Fibroblast of lung (primary cell): ENCODE measurements at regions not wholly inside any gene's neighbourhood (a gene's known extent, or its start where the extent isn't known, plus 50 kb on each side); places are given as distances from the start of the nearest gene placed in this dataset.
A peak's percentile ranks its signal among the peaks of the same experiment; 100 is the strongest.

Experiments
- DNase-seq, 2 donors: peaks; one replicate each; pipeline versions ENCODE4 v3.0.0 to v3.0.0-alpha.2; 2010; ENCODE audit warnings: low read depth in 2 of 2
- H2AFZ ChIP-seq: 2 replicates; pipeline ENCODE4 v1.5.1; 2012; ENCODE audit warnings: low read length, control low read depth, inconsistent platforms
- H3K27ac ChIP-seq: 2 replicates; pipeline ENCODE4 v1.5.1; 2011; ENCODE audit warnings: low read length, control low read depth; ENCODE audit not compliant: insufficient read depth
- H3K27me3 ChIP-seq: 2 replicates; pipeline ENCODE4 v1.5.1; 2011; ENCODE audit warnings: mild to moderate bottlenecking, low read length; ENCODE audit not compliant: control insufficient read depth, insufficient read depth
- H3K36me3 ChIP-seq: 2 replicates; pipeline ENCODE4 v1.5.1; 2011; ENCODE audit warnings: low read length; ENCODE audit not compliant: control insufficient read depth, insufficient read depth
- H3K4me1 ChIP-seq: 2 replicates; pipeline ENCODE4 v1.5.1; 2011; ENCODE audit warnings: low read length; ENCODE audit not compliant: control insufficient read depth, insufficient read depth; ENCODE audit errors: extremely low read depth
- H3K4me2 ChIP-seq: 2 replicates; pipeline ENCODE4 v1.5.1; 2011; ENCODE audit warnings: low read length, control low read depth; ENCODE audit not compliant: insufficient read depth; ENCODE audit errors: extremely low read depth
- H3K4me3 ChIP-seq, 4 experiments: fragments of 200-600 bp in 1 of 4; sonication (generic) in 1 of 4; replicated peaks in 1 of 4; 2 replicates each; pipeline ENCODE4 v1.5.1; 2011 to 2016; ENCODE audit warnings: low read length in 4 of 4, low read depth in 3 of 4, mild to moderate bottlenecking in 3 of 4, control low read depth in 2 of 4, inconsistent platforms in 1 of 4, mixed read lengths in 1 of 4; ENCODE audit not compliant: insufficient read depth in 1 of 4; ENCODE audit errors: control extremely low read depth in 1 of 4
- H3K79me2 ChIP-seq: 2 replicates; pipeline ENCODE4 v1.5.1; 2012; ENCODE audit warnings: mild to moderate bottlenecking, low read length, inconsistent platforms; ENCODE audit not compliant: control insufficient read depth, insufficient read depth
- H3K9ac ChIP-seq: 2 replicates; pipeline ENCODE4 v1.5.1; 2011; ENCODE audit warnings: mild to moderate bottlenecking, low read length, control low read depth; ENCODE audit not compliant: insufficient read depth
- H3K9me3 ChIP-seq: 2 replicates; pipeline ENCODE4 v1.5.1; 2012; ENCODE audit warnings: low read depth, low read length; ENCODE audit not compliant: control insufficient read depth, insufficient read depth
- H4K20me1 ChIP-seq: 2 replicates; pipeline ENCODE4 v1.5.1; 2011; ENCODE audit warnings: low read length; ENCODE audit not compliant: control insufficient read depth, insufficient read depth; ENCODE audit errors: extremely low read depth
- CTCF ChIP-seq, 2 donors: IDR thresholded peaks in 1 of 2; conservative IDR thresholded peaks in 1 of 2; 1 replicate in 1 of 2; 2 replicates in 1 of 2; pipeline ENCODE4 v1.5.1; 2011 to 2012; ENCODE audit warnings: low read length in 2 of 2, control low read depth in 1 of 2, inconsistent platforms in 1 of 2, low read depth in 1 of 2, mild to moderate bottlenecking in 1 of 2
- EZH2 ChIP-seq: IDR thresholded peaks from 2 replicates; pipeline ENCODE4 v1.5.1; 2012; ENCODE audit warnings: low read length, control low read depth, mild to moderate bottlenecking; ENCODE audit errors: missing control alignments

DNA sequence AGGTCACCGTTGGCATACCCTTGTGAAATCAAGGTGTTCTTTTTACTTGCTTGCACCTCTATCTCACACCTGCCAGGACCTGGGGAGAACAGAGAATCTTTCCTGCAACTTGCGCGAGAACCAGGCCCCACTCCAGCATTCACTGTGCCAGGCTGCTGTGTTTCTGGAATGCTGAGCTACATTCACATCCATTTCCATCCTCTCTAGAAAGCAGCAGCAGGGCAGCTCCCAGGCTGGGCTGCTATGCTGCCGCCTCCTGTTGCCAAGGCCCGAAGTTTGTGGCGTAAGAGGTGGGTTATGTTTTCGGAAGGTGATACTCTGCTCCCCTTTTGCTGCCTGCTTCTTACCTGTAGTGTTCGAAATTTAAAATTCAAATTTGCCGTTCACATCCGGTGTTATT is 464.1 kb downstream of the KLF5 start:
- no peaks in the 10 kb centered on the region for H3K27me3 ChIP-seq
- no peak for TF ChIP-seq EZH2
- no peak for TF ChIP-seq CTCF (conservative IDR thresholded peaks at IDR 0.05 in 1 of 2, IDR thresholded peaks at IDR 0.05 in 1 of 2; ENCODE audit: low read depth in 1 of 2, low read length in 2 of 2)
- no peak for DNase-seq

DNA sequence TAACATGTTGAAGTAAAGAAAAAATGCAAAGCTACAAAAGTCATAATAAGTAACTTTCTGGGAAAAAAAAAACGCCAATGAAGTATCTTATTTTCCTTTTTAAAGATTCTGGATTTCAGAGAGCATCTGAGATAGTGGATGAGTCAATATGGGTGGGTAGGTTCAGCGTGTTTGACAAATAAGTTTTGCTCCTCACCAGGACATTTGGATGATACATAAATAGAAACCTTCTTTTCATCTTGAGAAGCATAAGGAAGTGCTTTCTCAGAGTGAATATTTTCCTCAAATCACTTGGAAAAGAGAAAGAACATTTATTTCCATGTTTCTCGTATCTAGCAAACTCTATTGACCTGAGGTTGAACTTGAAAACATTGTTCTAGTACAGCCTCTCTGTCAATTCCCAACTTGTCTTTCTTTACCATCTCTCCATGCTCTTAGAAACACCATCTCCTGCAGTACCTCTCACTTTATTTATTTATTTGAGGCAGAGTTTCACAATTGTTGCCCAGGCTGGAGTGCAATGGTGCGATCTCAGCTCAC is 463.2 kb downstream of the KLF5 start:
- no peaks in the 10 kb centered on the region for H3K27me3 ChIP-seq
- H3K36me3 ChIP-seq: no peaks in the 10 kb centered on the region
- no peak overlapping the region for H2AFZ ChIP-seq
- TF ChIP-seq EZH2 (no peak), CTCF (conservative IDR thresholded peaks at IDR 0.05 in 1 of 2, IDR thresholded peaks at IDR 0.05 in 1 of 2; ENCODE audit: low read depth in 1 of 2, low read length in 2 of 2) (no peak)
- H4K20me1 ChIP-seq: no peaks in the 10 kb centered on the region
- DNase-seq: peak in 1 of 2 donors; percentile 46
- H3K79me2 ChIP-seq: no peaks in the 10 kb centered on the region
- no peak overlapping the region for H3K9ac ChIP-seq
- no peaks in the 10 kb centered on the region for H3K4me1 ChIP-seq
- no peak overlapping the region for H3K27ac ChIP-seq
- H3K4me3 ChIP-seq: no peak overlapping the region
- no peaks in the 10 kb centered on the region for H3K9me3 ChIP-seq
- no peak overlapping the region for H3K4me2 ChIP-seq

More for the DNA sequence above, 464.1 kb downstream of the KLF5 start:
- no peak overlapping the region for H2AFZ ChIP-seq
- no peak overlapping the region for H3K4me2 ChIP-seq
- no peak overlapping the region for H3K27ac ChIP-seq
- H3K4me3 ChIP-seq: no peak overlapping the region
- no peaks in the 10 kb centered on the region for H3K36me3 ChIP-seq
- no peaks in the 10 kb centered on the region for H3K4me1 ChIP-seq
- H4K20me1 ChIP-seq: no peaks in the 10 kb centered on the region
- no peaks in the 10 kb centered on the region for H3K9me3 ChIP-seq
- no peak overlapping the region for H3K9ac ChIP-seq
- no peaks in the 10 kb centered on the region for H3K79me2 ChIP-seq

DNA sequence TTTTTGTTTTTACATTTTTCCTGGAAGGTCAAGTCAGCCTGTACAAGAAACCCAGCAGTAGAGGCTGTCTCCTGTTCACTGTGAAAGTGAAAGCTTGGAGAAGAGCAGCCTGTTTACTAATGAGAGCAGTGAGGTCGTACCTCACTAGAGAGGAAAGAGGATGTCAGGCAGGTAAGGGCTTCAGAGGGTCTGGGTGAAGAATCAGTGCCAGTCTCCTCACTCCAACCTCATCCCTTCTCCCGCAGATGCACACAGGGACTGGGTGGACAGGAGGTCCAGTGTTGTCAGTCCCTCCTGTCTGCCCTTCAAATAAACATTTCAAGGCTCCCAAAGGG is 462.5 kb downstream of the KLF5 start:
- Histone ChIP-seq H3K36me3 (no peaks in the 10 kb centered on the region), H3K9me3 (no peaks in the 10 kb centered on the region), H3K4me3 (no peak overlapping the region), H3K27ac (no peak overlapping the region), H3K4me2 (no peak overlapping the region), H3K9ac (no peak overlapping the region), H2AFZ (no peak overlapping the region), H4K20me1 (no peaks in the 10 kb centered on the region), H3K4me1 (no peaks in the 10 kb centered on the region), H3K79me2 (no peaks in the 10 kb centered on the region), H3K27me3 (no peaks in the 10 kb centered on the region)
- DNase-seq: no peak
- TF ChIP-seq EZH2 (no peak), CTCF (conservative IDR thresholded peaks at IDR 0.05 in 1 of 2, IDR thresholded peaks at IDR 0.05 in 1 of 2; ENCODE audit: low read depth in 1 of 2, low read length in 2 of 2) (no peak)
